HG02943 (cell line): ENCODE measurements at regions not wholly inside any gene's neighbourhood (a gene's known extent, or its start where the extent isn't known, plus 50 kb on each side); places are given as distances from the start of the nearest gene placed in this dataset.
"Not testable (repeated sequence)": the region's sequence is repeated elsewhere in the genome, so short reads cannot be mapped to it uniquely, and the experiment has no call there.

Experiments
- ATAC-seq: cut with Tn5 transposase; IDR thresholded peaks from one replicate; pipeline ENCODE4 v1.9.1; 2021; ENCODE audit warnings: mild to moderate bottlenecking, low read depth, moderate library complexity; ENCODE audit not compliant: unreplicated experiment

DNA sequence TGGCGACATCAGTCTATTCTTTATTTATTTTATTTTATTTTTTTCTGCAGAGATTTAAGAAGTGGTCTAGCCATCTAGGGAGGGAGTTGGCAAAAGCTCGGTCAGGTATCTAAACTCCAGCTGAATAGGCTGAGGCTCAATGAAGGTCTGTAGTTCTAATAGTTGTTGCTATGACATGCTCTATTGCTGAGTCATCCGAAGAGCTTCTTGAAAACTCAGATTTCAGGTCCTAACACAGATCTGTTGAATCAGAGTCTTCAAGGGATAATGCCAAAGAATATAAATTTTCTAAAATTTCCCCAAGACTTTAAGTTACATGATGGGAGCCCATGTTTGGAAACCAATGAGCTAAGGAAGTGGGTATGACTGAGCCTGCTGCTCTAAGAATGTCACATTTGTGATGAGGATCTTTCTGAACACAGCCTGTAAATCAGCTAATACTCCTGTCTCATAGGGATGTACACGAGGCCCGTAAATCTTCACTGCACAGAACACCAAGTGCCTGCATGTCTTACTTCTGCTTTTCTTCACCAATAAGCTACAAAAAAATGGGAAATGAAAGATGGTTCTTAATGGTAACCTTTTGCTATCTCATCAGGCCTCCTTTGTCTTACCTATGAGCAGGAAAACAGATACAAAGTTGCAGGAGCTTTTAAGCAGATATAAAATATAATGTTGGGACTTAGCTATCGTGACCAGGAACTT, 901.4 kb upstream of the API5 start:
- no peak for ATAC-seq

DNA sequence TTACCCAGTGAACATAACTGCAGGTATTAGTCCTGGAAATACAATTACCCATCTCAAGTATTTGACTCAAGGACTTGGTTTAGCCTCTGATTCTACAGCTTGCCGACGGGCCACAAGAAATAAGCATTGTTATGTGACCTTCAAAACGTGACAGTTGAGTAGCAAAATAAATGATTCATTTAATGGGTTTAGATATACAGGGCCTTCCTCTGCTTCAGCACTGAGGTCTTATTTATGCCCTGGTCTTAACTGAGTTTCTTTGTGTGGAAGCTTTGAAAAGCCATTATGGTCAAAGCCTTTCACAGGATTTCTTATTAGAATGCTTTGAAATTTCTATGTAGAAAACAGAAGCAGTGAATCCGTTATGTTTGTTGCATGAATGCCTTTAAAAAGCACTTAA, 899.2 kb upstream of the API5 start:
- ATAC-seq: no peak

DNA sequence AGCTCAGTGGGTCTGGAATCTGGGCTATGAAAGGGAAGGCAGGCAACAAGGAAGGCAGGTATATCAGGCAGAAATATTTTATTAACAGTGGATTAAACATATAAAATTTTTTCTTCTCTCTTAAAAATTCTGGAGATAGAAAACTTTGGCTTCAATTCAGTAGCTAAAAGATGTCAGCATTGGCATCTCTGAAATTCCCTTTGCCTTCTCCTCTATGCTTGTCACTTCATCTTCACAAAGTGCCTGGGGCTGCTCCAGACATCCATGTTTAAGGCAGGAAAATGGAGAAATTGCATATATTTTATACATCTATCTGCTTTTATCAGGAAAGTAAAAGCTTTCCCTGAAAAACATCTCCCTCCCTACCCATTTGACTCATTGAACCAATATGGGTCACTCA, 894.1 kb upstream of the API5 start:
- ATAC-seq: no peak

DNA sequence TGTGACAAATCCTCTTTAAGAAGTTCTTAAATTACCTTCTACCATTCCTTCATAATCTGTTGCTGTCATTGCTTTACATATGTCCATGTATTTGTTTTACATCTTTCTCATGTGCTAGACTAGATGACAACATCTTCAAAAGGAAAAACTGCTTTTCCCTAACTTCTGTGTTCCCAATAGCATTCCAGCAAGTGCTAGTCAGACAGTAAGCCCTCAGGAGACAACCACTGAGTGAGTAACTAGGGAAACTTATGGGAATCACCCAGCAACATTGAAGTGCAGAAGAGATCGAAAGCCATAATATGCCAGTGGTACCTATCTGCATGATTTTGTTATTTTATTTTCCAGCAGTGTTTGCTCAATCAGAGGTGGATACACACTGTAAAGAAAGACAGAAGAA, 889.7 kb upstream of the API5 start:
- no peak for ATAC-seq

DNA sequence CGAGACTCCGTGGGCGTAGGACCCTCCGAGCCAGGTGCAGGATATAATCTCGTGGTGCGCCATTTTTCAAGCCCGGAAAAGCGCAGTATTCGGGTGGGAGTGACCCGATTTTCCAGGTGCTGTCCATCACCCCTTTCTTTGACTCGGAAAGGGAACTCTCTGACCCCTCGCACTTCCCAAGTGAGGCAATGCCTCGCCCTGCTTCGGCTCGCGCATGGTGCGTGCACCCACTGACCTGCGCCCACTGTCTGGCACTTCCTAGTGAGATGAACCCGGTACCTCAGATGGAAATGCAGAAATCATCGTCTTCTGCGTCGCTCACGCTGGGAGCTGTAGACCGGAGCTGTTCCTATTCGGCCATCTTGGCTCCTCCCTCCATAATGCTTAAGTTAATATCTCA, 876.9 kb upstream of the API5 start:
- not testable (repeated sequence) for ATAC-seq

DNA sequence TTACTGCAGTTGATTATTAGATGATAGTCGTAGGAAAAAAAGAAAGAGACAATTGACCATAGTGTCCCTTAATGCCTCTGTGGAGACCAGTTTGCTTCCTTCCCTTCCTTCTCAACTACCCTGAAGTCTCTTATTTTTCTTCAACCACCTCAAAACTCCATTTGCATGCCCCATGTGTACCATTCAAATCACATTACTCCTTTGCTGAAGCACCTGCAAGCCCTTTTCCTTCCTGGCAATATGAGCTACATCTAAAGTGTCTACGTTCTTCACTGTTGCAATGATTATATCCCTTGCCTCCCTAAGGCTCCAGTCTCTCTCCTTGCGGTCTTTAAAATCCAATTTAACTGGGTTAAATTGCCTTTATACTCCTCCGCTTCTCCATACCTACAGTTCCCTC, 867.4 kb upstream of the API5 start:
- ATAC-seq: no peak

DNA sequence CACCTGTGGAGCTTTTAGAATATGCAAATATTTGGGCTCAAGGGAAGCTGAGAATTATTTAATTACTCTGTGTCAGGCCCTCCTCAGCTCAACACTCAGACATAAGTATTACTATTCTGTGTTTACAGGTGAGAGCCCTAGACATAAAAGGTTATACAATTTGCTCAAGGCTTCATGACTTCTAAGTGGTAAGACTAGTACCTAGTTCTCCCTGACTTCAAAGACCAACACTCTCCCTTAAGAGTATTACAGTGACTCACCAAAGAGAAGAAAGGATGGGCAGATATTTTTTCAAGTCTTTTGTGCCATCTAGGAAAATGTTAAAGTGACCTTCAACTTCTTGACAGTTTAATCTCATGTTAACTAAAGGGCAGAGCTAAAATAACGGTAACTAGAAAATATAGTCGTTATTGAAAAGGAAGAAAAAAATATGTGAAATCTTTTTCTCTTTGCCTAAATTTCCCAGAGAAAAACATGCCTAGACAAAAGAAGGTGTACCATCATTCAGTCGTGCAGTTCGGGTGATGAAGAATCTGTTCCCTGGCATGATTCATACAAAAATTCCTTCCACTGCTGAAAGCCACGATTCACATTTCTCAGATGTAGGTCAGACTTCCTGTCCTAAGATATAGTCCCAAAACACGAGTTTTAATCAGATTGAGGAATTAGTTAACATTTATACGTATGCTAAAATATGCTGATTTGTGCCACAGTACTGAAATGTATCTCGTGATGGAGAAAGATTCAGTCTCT, 849.1 kb upstream of the API5 start:
- no peak for ATAC-seq

DNA sequence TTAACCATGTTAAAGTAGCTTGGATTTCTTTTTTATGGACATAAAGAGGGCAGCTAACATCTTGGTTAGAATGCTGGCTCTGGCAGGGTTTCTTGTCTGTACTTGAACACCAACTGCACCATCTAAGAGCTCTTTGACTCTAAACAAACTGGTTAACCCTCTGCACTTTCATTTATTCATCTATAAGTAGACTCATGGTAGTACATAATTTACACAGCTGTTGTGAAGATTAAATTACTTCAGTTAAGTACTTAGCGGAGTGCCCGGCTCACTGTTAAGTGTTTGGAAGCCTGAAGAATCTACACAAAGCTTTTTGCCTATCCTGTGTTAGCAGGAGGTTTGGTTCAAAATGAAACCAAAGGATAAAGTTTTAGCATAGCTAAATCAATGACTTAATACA, 846.2 kb upstream of the API5 start:
- no peak for ATAC-seq

DNA sequence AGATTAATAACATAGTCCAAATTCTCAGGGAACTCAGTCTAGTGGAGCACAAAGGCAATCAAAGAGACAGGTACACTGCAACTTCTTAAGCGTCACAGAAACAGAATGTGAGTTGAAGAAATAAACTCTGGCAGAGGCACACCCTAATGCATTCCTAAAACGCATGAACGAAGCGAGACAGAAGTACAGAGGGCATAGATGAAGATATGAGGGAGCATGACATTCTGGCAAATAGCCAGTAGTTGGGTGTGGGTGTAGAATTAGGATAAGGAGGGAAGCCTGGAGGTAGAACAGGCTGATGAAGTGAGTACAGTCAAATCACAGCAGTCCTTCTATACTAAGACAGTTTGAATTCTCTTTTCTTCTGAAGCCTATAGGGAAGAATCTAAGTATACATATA, 838.7 kb upstream of the API5 start:
- ATAC-seq: no peak

DNA sequence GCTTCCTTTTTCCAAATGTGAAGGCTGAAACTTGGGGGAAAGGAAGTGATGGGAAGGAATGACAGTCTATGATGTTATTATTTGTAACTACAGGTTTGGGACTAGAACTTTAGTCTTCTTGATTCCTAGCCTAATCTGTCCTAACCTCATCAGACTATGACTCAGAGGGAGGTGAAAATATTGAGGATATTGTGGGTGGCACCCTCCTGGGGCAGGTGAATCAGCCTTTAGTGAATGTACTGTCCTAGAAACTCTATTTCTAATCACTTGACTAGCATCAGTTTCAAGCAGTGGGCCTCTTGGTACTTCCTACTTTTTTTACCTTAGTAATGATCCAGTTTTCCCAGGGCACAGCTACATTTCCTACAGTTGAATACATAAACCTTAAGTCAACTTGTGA, 829.0 kb upstream of the API5 start:
- no peak for ATAC-seq

DNA sequence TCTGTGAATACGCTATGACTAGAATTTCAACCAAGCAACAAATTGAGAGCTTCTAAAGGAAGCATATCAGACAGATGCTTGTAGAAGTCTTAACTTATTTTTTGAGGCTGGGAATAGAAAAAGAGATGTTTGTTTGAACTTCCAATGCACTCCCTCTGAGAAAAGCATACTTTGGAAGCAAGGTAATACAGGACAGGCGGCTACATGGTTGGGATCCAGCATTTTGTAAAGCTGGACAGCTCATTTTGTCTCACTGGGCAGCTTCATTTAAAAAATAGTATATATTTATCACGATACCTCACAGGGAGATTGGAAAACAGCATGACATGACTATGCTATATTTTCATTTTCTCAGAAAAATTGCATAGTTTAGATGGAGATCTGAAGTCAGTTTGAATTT, 821.3 kb upstream of the API5 start:
- no peak for ATAC-seq

DNA sequence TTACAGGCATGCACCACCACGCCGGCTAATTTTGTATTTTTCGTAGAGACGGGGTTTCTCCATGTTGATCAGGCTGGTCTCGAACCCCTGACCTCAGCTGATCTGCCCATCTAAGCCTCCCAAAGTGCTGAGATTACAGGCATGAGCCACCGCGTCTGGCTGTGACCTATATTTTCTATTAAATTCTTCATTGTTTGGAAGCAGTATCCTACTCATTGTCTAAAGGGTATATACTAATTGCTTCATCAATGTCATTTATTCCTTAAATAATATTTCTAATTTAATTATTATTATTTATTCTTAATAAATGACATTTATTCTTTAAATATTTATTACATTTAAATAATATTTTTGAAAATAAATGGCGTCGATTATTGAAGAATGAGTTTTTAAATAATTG, 817.3 kb upstream of the API5 start:
- ATAC-seq: no peak

DNA sequence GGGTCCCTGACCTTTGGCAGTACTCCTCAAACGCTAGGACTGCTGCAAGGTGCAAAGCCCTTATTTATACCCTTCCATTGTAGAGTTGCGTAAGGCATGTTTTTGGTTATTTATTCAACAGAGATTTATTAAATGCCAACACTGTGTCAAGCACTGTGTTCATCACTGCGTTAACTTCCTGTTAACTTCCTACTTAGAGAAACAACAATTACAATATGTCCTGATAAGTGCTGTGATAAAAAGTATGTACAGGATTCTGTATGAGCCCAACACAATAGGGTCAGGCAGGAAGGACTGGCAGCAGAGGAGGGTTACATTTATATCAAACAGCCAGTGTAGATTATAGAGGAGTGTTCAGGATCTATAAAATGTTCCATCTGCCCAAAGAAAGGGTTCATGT, 812.8 kb upstream of the API5 start:
- ATAC-seq: no peak

DNA sequence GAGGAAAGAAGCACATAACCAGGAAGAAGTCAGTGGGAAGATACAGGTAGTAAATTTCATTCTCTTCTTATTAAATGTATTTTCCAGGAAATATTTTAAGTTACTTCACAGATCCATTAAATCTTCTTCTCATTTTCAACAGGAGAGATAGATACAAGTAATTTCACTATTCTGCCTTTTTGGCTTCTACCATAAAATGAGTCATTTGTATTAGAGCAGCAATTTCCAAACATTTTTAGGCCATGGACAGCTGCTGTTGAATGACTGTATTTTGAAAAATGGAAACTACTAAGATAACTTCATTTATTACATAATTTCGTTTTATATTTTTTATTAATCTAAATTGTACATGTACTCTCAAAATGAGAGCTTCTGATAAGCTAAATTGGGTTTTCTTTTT, 809.6 kb upstream of the API5 start:
- no peak for ATAC-seq

DNA sequence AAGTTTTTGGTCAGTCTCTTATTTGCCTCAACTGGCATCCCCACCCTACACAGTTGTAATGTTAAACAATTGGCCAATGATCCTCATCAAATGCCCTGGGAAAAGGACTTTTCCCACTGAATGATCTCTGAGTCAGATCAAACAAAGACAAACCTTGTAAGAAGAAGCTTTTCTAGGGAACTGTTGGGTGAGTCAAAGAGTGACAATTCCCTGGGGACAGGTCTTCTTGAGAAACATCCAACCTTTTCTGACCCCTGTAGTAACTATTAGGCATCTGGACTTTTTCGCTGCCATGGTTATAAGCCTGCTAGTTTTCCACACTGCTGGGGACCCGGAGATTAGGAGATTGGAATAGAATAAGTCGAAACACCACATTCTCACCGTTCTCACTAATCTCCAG, 789.8 kb upstream of the API5 start:
- no peak for ATAC-seq

DNA sequence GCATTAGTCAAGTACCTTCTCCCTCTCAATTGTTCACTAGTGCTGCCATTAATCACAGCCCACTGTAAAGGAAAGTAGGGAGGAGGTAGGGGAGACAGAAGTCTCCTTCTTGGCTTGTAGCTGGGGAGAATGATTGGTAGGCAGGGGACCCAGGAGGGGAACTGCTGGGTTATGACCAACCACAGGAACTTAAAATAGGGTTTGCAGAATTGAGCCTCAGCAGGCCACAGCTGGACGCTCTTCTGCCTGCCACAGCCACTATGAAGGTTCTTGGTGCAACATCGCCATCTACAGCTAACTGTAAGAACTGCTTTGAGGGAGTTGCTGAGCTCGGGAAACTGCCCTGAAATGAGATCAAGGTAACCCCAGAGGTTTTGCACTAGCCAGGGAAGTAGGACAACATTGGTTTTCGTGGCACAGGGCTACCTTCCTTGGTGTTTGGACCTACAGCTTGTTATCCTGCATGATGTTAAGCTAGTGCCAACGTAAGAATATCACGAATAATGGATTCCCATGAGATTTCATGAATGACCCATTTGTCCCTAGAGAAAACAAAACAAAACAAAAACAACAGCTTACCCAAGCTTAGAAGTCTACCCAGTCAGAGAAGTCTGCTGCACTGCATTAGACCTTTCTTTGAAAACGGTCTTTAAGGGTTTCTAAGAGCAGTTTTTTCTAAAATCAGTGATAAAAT, 787.1 kb upstream of the API5 start:
- peak; percentile 86 for ATAC-seq

DNA sequence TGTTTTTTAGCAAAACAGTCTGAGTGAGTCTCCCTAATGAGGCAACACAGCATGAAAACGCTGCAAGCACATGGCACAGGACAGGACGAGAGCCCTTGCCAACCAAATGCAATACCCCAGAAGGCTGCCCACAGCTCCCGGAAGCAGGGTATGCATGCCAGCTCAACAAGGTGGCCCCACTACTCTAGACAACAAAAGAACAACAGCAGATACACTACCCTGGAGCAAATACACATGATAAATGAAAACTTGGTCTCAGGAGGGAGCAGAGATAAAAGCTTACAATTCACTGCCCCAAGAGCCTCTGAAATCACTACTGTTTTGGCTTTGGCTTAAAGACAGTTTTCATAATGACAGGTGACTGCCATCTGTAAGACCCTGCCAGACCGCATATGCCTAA, 785.4 kb upstream of the API5 start:
- no peak for ATAC-seq

DNA sequence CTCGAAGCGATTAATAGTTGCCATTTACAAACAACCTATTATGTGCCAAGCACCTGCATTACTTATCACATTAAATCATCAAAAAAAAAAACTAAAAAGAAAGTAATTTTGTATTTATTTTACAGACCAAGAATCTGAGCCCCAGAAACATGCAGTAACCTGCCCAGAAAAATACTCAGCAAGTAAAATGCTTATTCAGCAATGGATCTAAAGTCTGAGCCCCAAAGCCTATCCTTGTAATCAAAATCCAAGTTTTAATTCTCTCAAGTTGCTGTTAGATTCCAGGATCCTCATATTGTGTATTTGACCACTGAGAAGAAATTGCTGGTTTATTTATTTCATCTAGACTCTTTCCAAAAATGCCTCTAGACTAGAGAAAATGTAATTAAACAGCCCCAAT, 783.3 kb upstream of the API5 start:
- ATAC-seq: no peak

DNA sequence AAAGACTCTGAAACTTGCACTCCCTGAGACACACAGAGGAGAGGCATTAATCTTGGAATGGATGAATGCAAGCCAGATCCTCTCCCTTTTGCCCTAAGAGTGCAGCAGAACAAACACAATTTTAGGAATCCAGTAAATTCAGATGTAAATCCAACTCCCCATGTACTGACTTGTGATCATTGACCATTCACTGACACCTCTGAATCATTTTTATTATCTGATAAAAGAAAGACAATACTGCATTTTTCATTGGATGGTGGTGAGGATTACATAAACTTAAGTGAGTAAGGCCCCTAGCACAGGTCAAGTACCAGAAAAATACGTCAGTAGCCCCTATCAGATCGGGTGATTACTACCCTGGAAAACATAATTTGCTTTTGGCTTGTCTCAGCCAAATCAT, 782.9 kb upstream of the API5 start:
- ATAC-seq: no peak

DNA sequence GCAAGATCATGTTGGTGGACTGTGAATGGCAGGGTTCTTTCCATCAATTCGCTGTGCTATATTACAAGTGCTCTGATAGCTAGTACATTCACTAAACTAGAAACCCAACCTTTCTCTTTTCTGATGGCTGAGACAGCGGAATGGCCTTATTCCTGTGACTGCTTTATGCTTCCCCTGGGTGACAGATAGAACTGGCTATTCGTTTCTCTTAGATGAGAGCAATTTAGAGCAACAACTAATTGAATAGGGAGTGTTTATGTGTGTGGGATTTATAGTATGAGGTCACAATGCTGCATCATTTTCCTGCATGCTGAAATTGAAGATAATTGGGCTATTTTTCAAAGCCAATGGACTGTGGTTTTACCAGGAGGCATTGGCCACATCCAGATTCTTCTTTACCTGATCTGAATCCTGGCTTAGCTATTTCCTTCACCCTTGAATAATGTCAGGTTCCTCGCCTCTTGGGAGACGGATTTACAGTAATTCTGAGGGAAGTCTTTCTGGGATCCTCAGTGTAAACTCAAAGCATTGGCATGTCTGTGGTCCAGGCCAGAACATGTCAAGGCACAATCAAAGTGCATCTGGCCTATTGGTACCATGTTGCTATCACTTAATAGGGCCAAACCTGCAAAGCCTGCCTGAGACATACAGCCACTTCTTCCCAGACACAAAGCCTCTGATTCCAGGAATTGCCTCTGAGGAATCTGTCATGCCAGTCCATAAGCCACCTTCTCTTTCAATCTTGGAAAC, 775.0 kb upstream of the API5 start:
- ATAC-seq: no peak

DNA sequence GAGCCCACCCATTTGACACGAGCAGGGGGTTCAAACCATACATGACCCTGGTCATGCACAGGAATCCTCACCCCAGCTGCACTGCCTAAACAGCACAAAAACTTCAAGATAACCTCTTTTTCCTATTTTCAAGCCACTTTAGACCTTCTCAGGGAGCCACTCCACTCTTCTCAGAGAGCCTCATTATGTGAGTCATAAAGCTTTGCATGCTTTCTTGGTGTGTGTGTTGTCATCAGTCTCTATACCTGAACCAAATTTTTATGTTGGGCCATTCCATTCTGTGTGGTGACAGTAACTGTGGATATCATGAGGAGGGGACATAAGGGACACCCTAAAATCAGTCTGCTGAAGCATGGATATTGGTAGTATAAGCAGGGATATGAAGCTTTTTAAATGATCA, 769.5 kb upstream of the API5 start:
- no peak for ATAC-seq
